ENCODE measurements at regions not wholly inside any gene's neighbourhood (a gene's known extent, or its start where the extent isn't known, plus 50 kb on each side); places are given as distances from the start of the nearest gene placed in this dataset.

DNA sequence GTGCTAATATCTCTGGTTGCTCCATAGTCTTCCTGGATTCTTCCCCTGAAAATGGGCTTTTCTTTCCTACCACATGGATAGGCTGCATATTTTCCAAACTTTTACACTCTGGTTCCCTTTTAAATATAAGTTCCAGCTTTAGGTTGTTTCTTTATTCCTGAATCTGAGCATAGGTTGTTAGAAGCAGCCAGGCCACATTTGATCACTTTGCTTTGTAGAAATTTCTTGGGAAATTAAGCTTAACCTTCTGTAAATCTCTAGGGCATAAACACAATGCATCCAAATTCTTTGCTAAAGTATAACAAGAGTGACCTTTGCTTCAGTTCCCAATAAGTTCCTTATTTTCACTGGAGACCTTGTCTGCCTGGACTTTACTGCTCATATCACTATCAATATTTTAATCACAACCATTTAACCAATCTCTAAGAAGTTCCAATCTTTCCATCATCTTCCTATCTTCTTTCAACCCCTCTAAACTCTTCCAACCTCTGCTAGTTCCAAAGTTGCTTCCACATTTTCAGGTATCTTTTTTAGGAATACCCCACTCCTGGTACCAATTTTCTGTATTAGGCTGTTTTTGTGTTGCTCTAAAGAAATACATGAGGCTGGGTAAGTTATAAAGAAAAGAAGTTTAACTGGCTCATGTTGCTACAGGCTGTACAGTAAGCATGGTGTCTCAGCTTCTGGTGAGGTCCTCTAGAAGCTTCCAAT lies 389.6 kb upstream of the HS6ST1 start:
- DNase-seq = no peak

DNA sequence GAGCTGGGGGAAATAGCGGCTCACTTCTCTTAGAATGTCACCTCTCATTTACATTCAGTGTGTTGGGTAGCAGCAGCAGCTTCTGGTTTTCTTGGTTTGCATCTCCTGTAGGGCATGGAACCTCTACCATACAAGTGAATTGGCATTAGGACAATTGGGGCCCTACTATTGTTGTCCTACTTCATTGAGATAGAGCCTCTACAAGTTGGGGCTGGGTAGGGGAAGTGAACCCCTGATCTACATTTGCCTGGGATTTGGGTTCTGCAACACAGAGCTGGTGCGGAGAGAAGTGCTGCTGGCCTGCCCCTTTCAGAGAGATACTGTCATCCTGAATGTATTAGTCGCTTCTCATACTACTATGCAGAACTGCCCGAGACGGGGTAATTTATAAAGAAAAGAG lies 391.6 kb upstream of the HS6ST1 start:
- no peak for DNase-seq

DNA sequence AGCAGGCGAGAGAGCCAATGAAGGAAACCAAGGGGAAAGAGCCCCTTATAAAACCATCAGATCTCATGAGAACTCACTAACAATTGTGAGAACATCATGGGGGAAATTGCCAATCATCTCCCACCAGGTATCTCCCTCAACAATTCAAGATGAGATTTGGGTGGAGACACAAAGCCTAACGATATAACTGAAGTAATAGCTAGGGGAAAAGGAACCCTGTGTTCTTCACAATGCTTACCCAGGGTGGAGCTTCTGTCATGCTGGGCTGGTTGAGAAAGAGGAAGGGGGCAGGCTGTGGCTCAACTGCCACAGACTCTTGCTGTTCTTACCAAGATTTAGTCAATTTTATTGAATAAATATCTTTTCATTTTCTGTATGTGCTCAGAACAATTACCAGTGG lies 392.1 kb upstream of the HS6ST1 start:
- no peak for DNase-seq

DNA sequence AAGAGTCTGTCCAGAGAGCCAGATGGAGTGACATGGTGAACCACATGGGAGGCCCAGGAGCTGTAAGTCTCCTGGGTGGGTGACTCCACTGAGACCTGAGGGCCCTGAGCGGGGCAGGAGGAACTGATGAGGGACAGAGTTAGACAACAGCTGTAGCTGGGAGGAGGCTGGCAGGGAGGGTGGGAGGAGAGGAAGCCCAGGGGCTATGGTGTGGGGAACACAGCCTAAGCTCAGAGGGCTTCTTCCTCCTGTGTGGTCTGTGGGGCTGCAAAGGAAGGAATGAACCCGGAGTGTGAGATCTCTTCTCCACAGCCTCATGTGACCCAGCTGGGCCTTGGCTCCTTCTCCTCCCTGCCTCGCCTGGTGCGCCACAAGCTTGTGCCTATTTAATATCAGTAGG lies 395.6 kb upstream of the HS6ST1 start:
- DNase-seq = no peak

DNA sequence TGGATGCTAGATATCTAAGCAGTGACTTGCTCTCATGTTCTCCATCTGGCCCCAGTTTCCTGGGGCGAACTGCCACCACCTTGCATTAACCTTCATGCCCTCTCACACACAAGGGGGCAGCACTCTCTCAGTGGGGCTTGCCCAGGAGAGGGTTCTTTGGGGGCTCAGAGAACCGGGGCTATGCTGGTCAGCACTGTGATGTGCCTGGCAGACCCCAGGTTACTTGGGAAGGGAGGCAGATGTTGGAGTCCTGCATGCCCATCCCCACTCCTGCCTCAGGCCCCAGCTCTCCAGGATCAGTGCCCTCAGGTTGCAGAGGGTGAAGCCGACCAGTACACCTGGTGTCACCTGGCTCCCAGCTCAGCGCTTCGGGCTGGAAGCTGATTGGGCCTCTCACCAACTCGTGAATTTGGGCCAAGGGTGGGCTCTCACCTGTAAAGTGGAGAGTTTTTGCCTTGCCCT lies 396.2 kb upstream of the HS6ST1 start:
- DNase-seq = no peak

DNA sequence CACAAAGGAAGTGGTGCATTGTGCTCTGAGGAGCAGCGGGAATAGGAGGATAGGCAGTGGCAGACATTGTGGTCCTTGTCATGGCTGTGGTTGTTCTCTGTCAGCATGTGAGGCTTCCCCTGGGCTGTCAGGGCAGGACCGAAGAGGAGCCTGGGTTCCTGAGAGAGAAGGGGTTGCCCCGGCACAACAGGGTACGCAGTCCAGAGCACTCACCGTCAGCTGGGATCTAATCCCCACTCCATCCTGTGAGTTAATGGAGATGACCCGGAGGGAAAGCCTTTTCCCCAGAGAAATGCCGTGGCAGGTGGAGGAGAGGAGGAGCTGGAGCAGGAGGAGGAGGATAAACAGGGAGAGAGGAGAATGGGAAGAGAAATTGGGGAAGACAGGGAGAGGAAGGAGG lies 396.7 kb upstream of the HS6ST1 start:
- DNase-seq = no peak

DNA sequence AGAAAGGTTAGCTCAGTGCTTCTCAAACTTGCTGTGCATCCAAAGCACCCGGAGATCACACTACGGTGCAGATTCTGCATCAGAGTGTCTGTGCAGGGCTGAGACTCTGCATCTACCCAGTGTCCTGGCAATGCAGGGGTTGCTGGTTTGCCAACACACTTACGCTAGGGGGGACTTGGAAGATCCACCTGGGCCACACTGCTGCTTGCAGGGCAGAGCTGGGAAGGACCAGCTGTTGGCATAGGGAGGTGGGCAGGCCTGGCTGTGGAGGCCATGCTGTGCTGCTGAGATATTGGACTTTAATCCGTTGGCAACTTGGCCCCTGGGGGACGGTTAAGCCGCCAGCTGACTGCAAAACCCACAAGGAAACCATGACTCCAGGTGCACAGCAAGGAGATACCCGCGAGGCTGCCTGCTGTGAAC lies 397.6 kb upstream of the HS6ST1 start:
- no peak for DNase-seq

DNA sequence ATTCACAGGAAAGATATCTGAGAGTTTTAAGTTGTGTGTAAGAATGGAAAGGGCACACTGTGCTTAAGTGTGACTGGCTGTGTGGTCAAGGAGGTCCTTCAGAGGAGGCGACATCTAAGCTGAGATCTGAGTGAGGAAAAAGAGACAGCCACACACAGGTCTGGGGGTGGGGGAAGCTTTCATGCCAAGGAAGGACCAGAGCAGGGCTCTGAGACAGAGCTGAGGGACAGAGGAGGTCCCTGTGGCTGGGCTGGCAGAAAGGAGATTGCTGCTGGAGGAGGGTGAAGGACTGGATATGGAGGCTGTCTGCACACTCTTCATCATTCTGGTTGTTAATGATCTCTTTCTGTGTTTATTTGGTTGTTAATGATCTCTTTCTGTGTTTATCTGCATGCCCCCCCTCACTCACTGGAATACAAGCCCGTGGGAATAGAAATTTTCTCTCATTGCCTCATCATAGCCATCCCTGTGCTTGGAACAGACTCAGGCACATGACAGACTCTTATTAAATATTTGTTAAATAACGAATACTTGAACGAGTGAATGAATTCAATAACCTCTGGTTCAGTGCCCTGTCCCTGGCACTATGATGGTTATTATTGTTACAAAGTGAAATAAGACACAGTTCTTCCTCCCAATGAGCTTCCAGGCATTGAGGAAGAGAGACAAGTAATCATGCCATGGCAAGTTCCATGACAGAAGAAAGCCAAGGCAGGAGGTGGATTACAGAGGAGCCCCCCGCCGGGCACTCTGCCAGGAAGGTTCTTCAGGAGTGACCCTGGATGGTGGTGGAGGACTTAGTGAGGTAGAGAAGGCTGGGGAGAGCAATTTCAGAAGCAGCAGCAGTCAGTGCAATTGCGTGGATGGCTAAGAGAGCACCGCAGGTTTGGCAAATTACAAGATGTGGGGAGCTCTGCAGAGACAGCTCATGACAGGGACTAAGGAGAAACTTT lies 399.4 kb upstream of the HS6ST1 start:
- no peak for DNase-seq

DNA sequence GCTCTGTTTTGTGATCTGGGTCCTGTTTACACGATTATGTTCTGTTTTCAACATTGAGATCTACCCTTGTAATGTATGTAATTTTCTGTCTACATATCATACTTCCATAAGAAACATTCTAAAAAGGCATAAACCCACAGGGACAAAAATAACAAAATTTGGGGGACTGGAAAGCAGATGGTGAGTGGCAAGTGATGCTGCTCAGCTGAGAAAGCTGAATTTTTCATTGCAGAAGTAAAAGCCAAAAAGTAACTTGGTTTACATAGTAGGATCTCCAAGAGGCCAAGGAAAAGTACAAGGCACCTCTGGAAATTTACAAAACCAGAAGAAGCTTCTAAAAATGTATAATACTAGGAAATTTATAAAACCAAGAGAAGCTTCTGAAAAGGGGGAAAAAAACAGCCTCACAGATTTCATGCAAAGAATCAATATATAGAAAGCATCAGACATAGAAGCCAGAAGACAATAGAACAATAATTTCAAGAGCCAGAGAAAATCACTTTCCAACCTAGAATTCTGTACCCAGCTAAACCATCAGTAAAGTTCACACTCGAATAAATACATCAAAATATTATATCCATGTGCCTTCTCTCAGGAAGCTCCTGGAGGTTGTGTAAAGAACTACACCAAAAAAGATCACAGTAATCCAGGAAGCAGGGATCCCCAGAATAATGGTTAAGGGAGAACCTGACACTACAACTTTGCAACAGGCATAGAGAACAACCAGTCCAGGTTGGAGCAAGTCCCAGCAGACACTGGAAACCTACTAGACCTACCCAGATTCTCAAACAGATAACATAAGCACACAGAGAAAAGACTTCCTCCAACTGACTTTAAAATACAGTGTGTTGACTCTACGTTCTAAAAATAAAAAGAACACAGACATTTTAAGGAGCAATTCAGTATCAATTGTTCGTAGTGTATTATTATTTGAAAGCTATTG lies 401.7 kb upstream of the HS6ST1 start:
- no peak for DNase-seq

DNA sequence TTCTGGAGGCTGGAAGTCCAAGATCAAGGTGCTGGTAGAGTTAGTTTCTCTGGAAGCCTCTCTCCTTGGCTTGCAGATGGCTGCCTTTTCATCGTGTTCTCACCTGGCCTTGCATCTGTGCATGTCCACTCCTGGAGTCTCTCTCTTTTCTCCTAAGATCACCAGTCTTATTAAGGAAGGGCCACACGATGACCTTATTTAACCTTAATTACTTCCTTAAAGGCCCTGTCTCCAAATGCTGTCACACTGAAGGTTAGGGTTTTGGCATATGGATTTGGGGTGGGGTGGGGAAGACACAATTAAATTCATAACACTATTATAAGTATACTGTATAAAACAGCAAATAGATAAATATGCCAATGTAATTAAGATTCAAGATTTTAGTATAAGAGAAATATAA lies 402.4 kb upstream of the HS6ST1 start:
- DNase-seq = no peak

DNA sequence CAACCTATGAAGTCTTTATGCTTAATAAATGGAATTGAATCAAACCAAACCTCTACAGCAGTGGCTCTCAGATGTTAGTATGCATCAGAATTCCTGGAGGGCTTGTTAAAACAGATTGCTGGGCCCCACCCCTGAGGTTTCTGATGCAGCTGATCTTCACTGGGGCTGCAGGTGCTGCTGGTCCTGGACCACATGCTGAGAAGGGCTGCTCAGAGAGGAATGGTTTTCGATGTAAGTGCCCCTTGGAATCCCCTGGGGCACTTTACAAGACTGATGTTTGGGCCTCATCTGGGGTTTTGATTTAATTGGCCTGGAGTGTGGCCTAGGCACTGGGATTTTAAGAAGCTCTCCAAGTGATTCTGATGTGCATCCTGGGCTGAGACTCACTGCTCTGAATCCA lies 403.8 kb upstream of the HS6ST1 start:
- peak; percentile 32 for DNase-seq

DNA sequence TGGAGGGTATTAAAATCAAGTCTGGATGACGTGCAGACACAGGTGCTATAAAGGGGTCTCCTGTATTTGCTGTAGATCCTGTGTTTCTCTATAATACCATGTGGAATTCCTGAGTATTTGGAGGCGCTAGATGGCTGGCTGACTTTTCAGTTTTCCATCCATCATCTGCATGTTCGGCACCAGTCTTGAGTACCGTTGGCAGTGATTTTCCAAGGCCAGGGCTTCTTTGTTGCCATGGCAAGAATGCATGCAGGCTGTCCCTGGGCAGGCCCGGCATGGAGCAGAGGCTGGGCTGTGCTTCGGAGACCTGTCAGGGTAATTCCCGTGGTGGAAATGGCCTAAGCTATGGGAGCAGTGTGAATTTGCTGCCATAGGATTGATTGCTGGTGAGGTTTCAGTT lies 405.9 kb upstream of the HS6ST1 start:
- DNase-seq = no peak

DNA sequence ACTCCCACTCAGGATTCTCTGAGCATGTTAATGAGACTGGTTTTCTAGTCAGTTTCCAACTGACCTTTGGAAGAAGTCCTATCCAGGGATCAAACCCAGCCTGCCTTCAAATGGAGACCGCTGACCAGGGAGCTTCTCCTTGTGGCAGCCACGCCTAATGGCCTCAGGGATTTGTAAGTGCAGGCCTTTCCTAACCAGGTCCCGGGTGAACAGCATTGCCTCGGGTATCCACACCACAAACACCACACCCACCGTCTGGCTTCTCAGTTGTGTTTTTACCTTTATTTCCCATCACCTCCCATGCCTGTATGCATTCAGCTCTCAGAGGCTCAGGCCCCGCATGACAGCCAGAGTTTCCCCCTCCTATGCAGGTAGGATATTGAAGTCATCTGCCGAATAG lies 406.3 kb upstream of the HS6ST1 start:
- DNase-seq = no peak

DNA sequence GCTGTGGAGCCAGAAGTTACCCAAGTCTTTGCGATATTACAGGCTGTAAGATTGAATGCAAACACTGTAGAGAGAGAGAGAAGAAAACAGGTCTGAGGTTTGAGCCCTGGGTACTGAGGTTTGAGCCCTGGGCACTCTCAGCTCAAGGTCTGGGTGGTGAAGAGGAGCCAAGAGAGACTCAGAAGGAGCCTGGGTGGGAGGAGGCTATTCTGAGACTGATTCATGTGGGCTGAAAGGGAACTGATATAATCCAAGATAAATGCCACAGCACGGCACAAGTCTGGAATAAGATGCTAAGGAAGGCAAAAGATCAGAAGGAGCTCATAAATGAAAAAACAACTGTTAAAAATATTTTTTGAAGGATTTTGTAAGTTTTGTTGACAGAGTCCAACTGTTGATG lies 407.6 kb upstream of the HS6ST1 start:
- no peak for DNase-seq

DNA sequence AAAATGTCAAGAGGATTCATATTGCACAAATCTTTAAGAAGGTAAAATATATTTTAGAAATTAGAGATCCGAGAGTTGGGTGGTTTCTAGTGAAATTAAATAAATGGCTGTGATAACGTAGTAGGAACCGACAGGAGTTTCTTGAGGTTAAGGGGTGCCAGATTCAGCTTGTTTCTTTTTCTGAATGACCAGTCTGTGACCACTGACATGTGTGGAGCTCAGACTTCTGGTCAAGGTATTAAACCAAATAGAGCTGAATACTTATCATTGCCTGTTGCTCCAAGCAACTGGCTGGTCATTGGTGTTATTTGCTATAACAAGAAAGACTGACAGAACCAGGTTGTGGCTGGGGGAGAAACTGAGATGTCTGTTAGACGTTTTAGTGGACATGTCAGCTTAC lies 408.2 kb upstream of the HS6ST1 start:
- DNase-seq = no peak

DNA sequence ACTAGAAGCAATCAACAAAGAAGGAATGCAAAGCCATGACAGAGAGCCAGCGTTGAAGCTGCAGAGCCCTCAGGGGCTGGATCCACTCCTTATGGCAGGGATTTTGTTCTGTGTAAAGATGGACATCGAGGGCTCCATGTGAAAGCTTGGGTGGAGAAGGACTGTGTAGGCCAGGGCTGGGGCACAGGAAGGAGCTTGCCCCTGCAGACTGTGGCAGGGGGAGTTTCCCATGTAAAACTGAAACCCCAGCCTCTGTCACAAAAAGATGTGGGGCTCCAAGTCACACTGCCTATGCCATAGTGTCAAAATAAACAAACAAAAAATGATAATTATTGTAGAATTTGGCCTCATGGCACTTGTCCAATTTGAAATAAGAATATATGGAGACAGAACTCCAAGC lies 408.7 kb upstream of the HS6ST1 start:
- DNase-seq = no peak

DNA sequence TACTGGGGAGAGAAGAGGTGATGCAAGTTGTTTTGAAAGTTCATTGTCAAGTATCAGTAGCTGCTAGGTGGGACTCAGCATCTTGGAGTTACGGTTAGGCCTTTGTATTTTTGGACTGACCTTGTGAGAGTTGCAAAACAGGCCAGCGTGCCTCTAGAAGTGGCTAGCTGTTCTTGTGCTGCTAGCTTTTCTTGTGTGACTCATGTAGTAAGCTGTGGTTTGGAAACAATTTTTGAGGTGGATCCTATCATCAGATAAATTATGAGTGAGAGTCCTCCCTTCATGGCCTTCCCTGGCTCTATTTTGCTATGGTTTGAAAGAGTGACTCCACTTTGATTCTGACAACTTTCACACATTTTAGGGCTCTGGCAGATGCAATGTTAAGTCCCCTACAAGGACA lies 409.2 kb upstream of the HS6ST1 start:
- no peak for DNase-seq

DNA sequence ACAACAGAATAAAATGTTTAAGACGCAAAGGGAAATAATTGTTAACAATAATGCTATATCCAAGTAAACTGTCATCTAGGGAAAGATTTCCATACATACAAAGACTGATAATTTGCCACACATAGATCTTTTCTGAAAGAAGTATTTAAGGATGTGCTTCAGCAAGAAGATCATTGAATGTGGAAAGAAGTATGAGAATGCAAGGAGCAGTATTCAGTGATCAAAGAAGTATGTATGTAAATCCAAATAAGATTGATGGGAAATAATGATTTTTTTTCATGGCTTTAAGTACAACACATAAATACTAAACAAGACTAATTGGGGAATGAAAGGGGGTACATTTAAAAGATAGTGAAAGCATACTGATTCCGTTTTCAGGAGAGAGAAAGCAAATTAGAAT lies 410.4 kb upstream of the HS6ST1 start:
- no peak for DNase-seq

DNA sequence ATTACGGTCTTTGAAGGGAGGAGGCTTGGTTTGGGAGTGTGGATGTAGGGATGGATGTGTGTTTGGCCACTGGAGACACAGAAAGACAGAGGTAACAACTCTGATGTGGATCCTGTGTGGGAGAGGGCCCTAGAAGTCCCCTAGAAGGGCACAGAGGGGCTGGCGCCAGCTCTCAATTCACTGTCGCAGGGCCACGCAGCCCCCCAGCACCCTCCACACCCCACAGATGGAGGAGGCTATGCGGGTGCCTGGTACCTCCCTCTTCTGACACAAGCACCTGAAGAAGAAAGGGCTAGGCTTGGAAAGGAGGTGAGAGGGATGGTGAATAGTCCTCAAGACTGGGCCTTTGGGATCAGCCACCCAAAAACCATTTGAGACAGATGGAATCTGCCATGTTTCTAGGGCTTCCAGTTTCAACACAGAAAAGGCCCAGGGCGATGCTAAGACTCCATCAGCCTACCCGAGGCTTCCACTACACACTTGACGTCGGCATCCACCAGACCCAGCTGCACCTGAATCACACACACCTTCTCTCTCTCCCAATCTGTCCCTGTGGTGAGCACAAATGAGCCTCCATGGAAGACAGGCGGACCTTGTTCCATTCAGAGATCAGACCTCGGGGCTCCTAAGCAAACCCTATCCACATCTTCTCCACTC lies 413.5 kb upstream of the HS6ST1 start:
- no peak for DNase-seq

DNA sequence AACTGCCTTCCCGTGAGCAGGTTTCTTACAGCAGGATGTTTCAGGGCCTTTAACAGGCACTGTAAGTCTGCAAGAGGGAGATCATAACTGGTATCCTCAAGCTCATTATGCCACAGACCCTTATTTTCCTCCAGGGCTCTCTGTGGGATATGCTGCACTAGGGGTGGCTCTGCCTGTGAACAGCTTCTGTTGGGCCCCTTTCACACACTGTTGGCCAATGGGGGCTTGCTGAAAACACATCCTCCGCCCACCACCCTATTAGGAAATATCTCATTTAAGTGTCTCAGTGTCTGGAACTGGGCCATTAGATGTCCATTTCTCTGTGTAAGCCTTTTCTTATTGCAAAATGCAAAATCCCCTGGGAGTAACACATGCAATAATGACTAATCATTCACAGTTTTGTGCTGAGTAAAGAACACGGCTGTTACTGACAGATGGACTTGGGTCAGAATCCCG lies 414.3 kb upstream of the HS6ST1 start:
- no peak for DNase-seq

DNA sequence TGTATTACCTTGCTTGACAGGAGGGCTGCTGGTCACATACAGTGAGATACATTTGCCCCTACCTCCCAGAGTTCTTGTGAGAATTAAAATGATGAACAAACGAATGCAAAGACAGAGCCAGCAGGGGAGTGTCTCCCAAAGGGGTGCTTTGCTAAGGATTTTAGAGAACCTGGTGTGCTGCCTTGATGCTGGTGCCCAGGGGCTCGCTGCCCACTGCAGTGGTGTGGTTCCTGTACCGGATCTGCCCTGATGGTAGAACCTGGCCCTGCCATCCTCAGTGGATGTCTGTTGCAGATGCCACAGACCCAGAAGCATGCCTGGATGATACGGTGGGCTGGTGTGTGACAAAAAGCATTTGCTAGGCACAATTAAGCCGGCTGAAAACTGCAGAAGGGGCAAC lies 414.8 kb upstream of the HS6ST1 start:
- no peak for DNase-seq

DNA sequence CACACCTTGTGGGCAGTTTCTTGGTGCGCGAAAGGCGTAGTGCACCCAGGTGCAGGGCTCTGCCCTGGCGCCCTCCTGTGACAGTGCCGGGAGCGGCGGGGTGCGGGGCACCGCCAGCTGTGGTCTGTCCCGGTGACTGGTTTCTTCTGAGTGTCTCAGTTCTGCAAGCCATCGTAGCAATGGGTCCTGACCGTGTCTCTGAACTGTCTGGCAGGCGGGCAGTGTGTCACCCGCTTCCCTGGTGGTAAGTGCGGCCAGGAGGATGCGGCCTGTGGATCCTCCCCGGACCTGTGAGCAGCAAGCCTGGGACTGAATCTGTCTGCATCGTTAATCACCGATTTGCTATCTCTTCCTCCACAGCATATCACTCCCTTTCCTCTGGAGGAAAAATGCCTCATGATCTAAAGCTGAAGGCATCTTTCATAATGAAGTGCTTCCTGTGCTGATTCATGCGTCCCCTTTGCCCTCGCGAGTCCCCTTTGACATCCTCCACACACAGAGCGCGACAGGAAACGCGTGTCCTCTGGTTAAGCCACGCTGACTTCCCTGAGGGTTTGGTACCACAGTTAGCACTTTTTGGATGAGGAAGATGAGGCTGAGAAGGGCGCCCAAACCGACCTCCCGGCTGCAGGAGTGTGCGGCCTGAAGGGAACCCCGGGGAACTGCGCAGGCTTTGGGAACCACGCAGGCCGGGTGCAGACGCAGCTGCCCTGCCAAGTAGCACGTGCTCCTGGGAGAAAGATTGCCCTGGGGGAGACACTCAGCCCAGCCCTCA lies 416.0 kb upstream of the HS6ST1 start:
- no peak for DNase-seq
